Heart left ventricle (tissue), 16 donors: ENCODE measurements at regions not wholly inside any gene's neighbourhood (a gene's known extent, or its start where the extent isn't known, plus 50 kb on each side); places are given as distances from the start of the nearest gene placed in this dataset.
"Not testable (repeated sequence)": the region's sequence is repeated elsewhere in the genome, so short reads cannot be mapped to it uniquely, and the experiment has no call there.

Experiments
- ATAC-seq, 4 donors: fragments of 200-7000 bp; cut with Tn5 transposase; one replicate each; pipeline ENCODE4 v1.9.1; 2020 to 2022; ENCODE audit warnings: moderate library complexity in 4 of 4, mild to moderate bottlenecking in 3 of 4, moderate number of reproducible peaks in 1 of 4
- DNase-seq, 5 donors: peaks; one replicate each; pipeline ENCODE4 v3.0.0-alpha.2; 2020
- H3K27ac ChIP-seq, 12 donors: fragments of 200-600 bp; sonication (generic) in 4 of 12; one replicate each; pipeline versions ENCODE4 v1.5.0 to v1.8.0; 2016 to 2022; ENCODE audit warnings: mild to moderate bottlenecking in 2 of 12
- H3K27me3 ChIP-seq, 9 donors: fragments of 200-600 bp; sonication (generic) in 2 of 9; one replicate each; pipeline versions ENCODE4 v1.5.1 to v1.8.0; 2016 to 2022; ENCODE audit warnings: mild to moderate bottlenecking in 3 of 9
- H3K36me3 ChIP-seq, 9 donors: fragments of 200-600 bp; sonication (generic) in 2 of 9; one replicate each; pipeline versions ENCODE4 v1.5.0 to v1.8.0; 2018 to 2022; ENCODE audit warnings: mild to moderate bottlenecking in 2 of 9
- H3K4me1 ChIP-seq, 12 donors: fragments of 200-600 bp; sonication (generic) in 4 of 12; one replicate each; pipeline versions ENCODE4 v1.5.0 to v1.8.0; 2016 to 2022; ENCODE audit warnings: mild to moderate bottlenecking in 3 of 12
- H3K4me3 ChIP-seq, 12 donors: fragments of 200-600 bp; sonication (generic) in 4 of 12; one replicate each; pipeline versions ENCODE4 v1.5.0 to v1.8.0; 2017 to 2022; ENCODE audit warnings: mild to moderate bottlenecking in 9 of 12, moderate library complexity in 4 of 12
- H3K9me3 ChIP-seq, 12 donors: fragments of 200-600 bp; sonication (generic) in 4 of 12; one replicate each; pipeline versions ENCODE4 v1.5.0 to v1.8.0; 2016 to 2022; ENCODE audit warnings: mild to moderate bottlenecking in 1 of 12
- CTCF ChIP-seq, 12 donors: fragments of 200-600 bp; sonication (generic) in 4 of 12; IDR thresholded peaks; one replicate each; pipeline versions ENCODE4 v1.5.0 to v1.8.0; 2018 to 2022; ENCODE audit warnings: antibody characterized with exemption in 12 of 12, mild to moderate bottlenecking in 5 of 12
- POLR2A ChIP-seq, 2 donors: fragments of 450-650 bp; IDR thresholded peaks; one replicate each; pipeline ENCODE4 v1.6.1; 2017; ENCODE audit warnings: antibody characterized with exemption in 2 of 2, mild to moderate bottlenecking in 2 of 2, moderate library complexity in 2 of 2
- WGBS, 4 donors: extraction: QIAGEN DNeasy Blood & Tissue Kit in 2 of 4; methylation state at CpG; one replicate each; pipeline versions ENCODE4 v1.1.5 to v1.1.7; 2013 to 2018; 5-methylcytosine and 5-hydroxymethylcytosine counted together
- intact Hi-C, 10 donors: fragments of 100-400 bp; cut with DNase I; formaldehyde crosslinking; loops; one replicate each; pipeline versions ENCODE4 v1.11.1 to v1.14.2; 2022
- donor health status: ischemic (EF 13 %, LVEDD 7.1; RV severe dilation, severe dysfunction).
- donor health status: healthy with polysubstance abuse.
- donor health status: DM: no; HTN: yes; CAD: no.
- donor health status: DM: no; HTN: no; CAD: no.
- donor health status: ischemic (EF 25% LVEDD 6.9; RV normal size, moderate dysfunction).
- donor health status: ischemic (EF 25% LVEDD 5.7; RV mildly dilated, moderate dysfunction).
- donor health status: healthy.
- donor health status: DM: yes; HTN: yes; CAD: no.
- donor health status: ischemic (EF 35%, LVEDD 5.7; RV mildly dilated, moderate dysfunction).
- donor health status: nonischemic (EF 11% LVEDD 7.7; RV severe dilation, severe dysfunction).
- donor health status: DM: yes; HTN: yes; CAD: no.
- donor health status: PGD.
- donor health status: ischemic (EF 29% LVEDD 5.4; RV normal size, mild dysfunction).
- donor health status: nonischemic (EF 23%, LVEDD 6.1; RV moderate dilation, normal function).

- WGBS, 4 donors: 59 to 72% (median 68%) methylated on average over 3 of the region's 3 CpGs
- Histone ChIP-seq H3K4me3 (no peak overlapping the region), H3K27ac (peak overlapping the region in 7 of 12 donors; percentile 7 to 53 (median 18)), H3K9me3 (no peaks in the 10 kb centered on the region), H3K36me3 (no peaks in the 10 kb centered on the region), H3K27me3 (no peaks in the 10 kb centered on the region), H3K4me1 (peaks cover 0 to 15% (median 0%) of the 10 kb centered on the region in 12 donors)
- ATAC-seq: peak; percentile 61 to 93 (median 69)
- intact Hi-C loops: loop anchor here in 4 of 10 donors (5.0 to 10.0 kb wide), 4 partner anchors 94 to 294 kb away; no protein-coding TSS in a partner anchor
- DNase-seq: no peak
- TF ChIP-seq CTCF (IDR thresholded peaks at IDR 0.05) (no peak), POLR2A (IDR thresholded peaks at IDR 0.05) (no peak)
Observed at GRCh38 chr15:46088486-46089445, 453.9 kb downstream of the SQOR start.

GRCh38 chr15:46089467-46089935, 454.7 kb downstream of the SQOR start:
- H3K27ac ChIP-seq: peak overlapping the region in 7 of 12 donors; percentile 4 to 22 (median 13)
- H3K4me3 ChIP-seq: no peak overlapping the region
- no peaks in the 10 kb centered on the region for H3K36me3 ChIP-seq
- DNase-seq (no peak), ATAC-seq (no peak)
- no peaks in the 10 kb centered on the region for H3K27me3 ChIP-seq
- WGBS, 4 donors: 52 to 58% (median 55%) methylated on average over 4 of the region's 4 CpGs
- intact Hi-C loops: loop anchor here in 4 of 10 donors (5.0 to 10.0 kb wide), 4 partner anchors 95 to 295 kb away; no protein-coding TSS in a partner anchor
- H3K9me3 ChIP-seq: no peaks in the 10 kb centered on the region
- TF ChIP-seq POLR2A (IDR thresholded peaks at IDR 0.05) (no peak), CTCF (IDR thresholded peaks at IDR 0.05) (no peak)
- peaks cover 0 to 19% (median 0%) of the 10 kb centered on the region in 12 donors for H3K4me1 ChIP-seq

- Histone ChIP-seq H3K27ac (no peak overlapping the region), H3K4me1 (peaks cover 0 to 24% (median 2%) of the 10 kb centered on the region in 12 donors), H3K4me3 (no peak overlapping the region), H3K27me3 (no peaks in the 10 kb centered on the region), H3K9me3 (no peaks in the 10 kb centered on the region), H3K36me3 (no peaks in the 10 kb centered on the region)
- ATAC-seq (no peak), DNase-seq (peak in 1 of 5 donors; percentile 10)
- 71 to 74% (median 72%) methylated on average over 16 of the region's 16 CpGs for WGBS, 4 donors
- intact Hi-C loops: loop anchor here in 5 of 10 donors (10.0 kb wide), 3 partner anchors 177 to 377 kb away; no protein-coding TSS in a partner anchor
- no peak for TF ChIP-seq POLR2A (IDR thresholded peaks at IDR 0.05)
- TF ChIP-seq CTCF (IDR thresholded peaks at IDR 0.05): peak; percentile 26 to 57 (median 39)
Observed at GRCh38 chr15:46091860-46092450, 457.1 kb downstream of the SQOR start.

GRCh38 chr15:46098006-46098405, 463.2 kb downstream of the SQOR start:
- peaks cover 0 to 15% (median 0%) of the 10 kb centered on the region in 12 donors for H3K4me1 ChIP-seq
- H3K4me3 ChIP-seq, H3K27ac ChIP-seq, ATAC-seq, H3K36me3 ChIP-seq, H3K27me3 ChIP-seq, DNase-seq, H3K9me3 ChIP-seq: not testable (repeated sequence)
- WGBS, 4 donors: 94 to 98% (median 97%) methylated on average over 11 to 32 of the region's 32 CpGs
- intact Hi-C loops: loop anchor here in 5 of 10 donors (10.0 kb wide), 3 partner anchors 183 to 383 kb away; no protein-coding TSS in a partner anchor
